AG09309 (cell line): ENCODE measurements at regions not wholly inside any gene's neighbourhood (a gene's known extent, or its start where the extent isn't known, plus 50 kb on each side); places are given as distances from the start of the nearest gene placed in this dataset.

Experiments used
- DNase-seq: peaks from one replicate; pipeline ENCODE4 v3.0.0-alpha.2; 2010; ENCODE audit warnings: low read depth
- H3K4me3 ChIP-seq: 2 replicates; pipeline ENCODE4 v1.5.1; 2011; ENCODE audit warnings: mild to moderate bottlenecking, low read depth, low read length, moderate library complexity; ENCODE audit not compliant: control insufficient read depth
- CTCF ChIP-seq: IDR thresholded peaks from 2 replicates; pipeline ENCODE4 v1.5.1; 2011; ENCODE audit warnings: mild to moderate bottlenecking, low read depth, low read length, inconsistent platforms; ENCODE audit not compliant: insufficient read depth, control insufficient read depth; ENCODE audit errors: missing control alignments

- DNase-seq, result no peak
- no peak for TF ChIP-seq CTCF
- H3K4me3 ChIP-seq, result no peak overlapping the region
Measured at GRCh38 chr4:24243641-24244040, 340.7 kb downstream of the DHX15 start.

- H3K4me3 ChIP-seq, result no peak overlapping the region
- TF ChIP-seq CTCF, result no peak
- DNase-seq, result no peak
Measured at GRCh38 chr4:24241511-24241910, 342.8 kb downstream of the DHX15 start.

GRCh38 chr4:24240655-24241054, 343.7 kb downstream of the DHX15 start:
- H3K4me3 ChIP-seq, result no peak overlapping the region
- no peak for TF ChIP-seq CTCF
- DNase-seq, result no peak

- DNase-seq, result no peak
- no peak overlapping the region for H3K4me3 ChIP-seq
- TF ChIP-seq CTCF, result no peak
Measured at GRCh38 chr4:24237709-24238108, 346.6 kb downstream of the DHX15 start.

GRCh38 chr4:24236532-24236931, 346.7 kb upstream of the PPARGC1A start:
- no peak overlapping the region for H3K4me3 ChIP-seq
- TF ChIP-seq CTCF, result no peak
- no peak for DNase-seq

GRCh38 chr4:24236120-24236519, 346.3 kb upstream of the PPARGC1A start:
- no peak for DNase-seq
- H3K4me3 ChIP-seq, result no peak overlapping the region
- TF ChIP-seq CTCF, result no peak

- H3K4me3 ChIP-seq, result no peak overlapping the region
- DNase-seq, result no peak
- no peak for TF ChIP-seq CTCF
Measured at GRCh38 chr4:24235618-24236017, 345.8 kb upstream of the PPARGC1A start.
